GM19240 (cell line): ENCODE measurements at regions not wholly inside any gene's neighbourhood (a gene's known extent, or its start where the extent isn't known, plus 50 kb on each side); places are given as distances from the start of the nearest gene placed in this dataset.
"Not testable (repeated sequence)": the region's sequence is repeated elsewhere in the genome, so short reads cannot be mapped to it uniquely, and the experiment has no call there.

Source experiments
- DNase-seq: peaks from one replicate; pipeline ENCODE4 v3.0.0; 2011; ENCODE audit warnings: low spot score; ENCODE audit not compliant: insufficient read length

GRCh38 chr12:124706363-124706762 lies 139.0 kb upstream of the NCOR2 start:
- no peak for DNase-seq

DNA sequence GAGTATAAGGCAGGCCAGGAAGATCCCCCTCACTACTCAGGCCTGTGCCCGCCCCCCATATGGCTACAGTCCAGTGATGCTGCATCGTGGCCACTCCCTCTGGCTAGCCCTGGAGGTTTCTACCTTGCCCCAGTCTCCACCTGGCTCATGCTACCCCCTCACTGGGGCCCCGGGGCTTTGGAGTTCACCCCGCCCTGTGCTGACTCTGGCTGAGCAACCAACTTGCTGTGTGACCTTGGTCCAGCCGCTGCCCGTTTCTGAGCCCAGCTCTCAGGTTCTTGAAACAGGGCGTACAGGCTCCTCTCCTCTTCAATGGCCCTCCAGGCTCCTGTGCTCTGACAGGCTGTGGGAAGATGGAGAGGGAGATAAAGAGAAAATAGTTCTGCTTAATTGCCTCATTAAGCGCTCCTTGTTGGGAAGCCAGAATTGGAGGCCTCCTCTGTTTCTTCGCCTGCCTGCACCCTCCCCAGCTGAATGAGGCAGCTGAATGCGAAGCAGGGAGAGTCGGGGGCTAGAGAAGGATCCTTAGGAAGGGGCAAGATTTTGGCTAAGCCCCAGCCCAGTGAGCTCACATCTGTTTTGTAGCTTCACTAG lies 138.2 kb upstream of the NCOR2 start:
- DNase-seq: no peak

- no peak for DNase-seq
Measured at GRCh38 chr12:124704619-124705018, 137.2 kb upstream of the NCOR2 start.

DNA sequence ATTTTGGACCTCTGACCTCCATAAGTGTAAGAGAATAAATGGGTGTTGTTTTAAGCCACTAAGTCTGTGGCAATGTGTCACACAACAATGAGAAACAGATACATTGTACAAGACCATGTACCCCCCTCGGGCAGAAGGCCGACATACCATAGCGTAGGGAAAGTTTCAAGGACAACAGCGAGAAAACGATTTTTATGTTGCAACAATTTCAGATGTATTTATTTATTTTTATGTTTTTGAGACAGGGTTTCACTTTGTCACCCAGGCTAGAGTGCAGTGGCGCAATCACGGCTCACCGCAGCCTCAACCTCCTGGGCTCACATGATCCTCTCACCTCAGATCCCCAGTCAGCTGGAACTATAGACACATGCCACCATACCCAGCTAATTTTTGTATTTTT lies 136.4 kb upstream of the NCOR2 start:
- DNase-seq: no peak

- no peak for DNase-seq
Measured at GRCh38 chr12:124702736-124703135, 135.3 kb upstream of the NCOR2 start.

GRCh38 chr12:124700810-124701592 lies 133.6 kb upstream of the NCOR2 start:
- no peak for DNase-seq

GRCh38 chr12:124699909-124700308 lies 132.5 kb upstream of the NCOR2 start:
- no peak for DNase-seq

DNA sequence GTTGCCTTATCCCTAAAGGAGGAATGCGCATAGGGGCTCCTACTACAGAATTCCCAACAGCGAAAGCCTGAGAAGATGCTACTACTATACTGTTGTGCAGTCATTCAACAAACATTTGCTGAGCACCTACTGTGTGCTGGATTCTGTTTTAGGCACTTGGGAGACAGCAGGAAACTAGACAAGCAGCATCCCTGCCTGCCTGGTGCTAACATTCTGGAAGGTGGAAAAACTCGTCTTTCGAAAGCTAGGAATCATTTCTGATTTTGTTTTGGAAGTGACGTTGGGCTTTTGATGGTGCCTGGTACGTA lies 131.5 kb upstream of the NCOR2 start:
- DNase-seq: no peak

GRCh38 chr12:124698211-124698997 lies 131.0 kb upstream of the NCOR2 start:
- DNase-seq: no peak

DNA sequence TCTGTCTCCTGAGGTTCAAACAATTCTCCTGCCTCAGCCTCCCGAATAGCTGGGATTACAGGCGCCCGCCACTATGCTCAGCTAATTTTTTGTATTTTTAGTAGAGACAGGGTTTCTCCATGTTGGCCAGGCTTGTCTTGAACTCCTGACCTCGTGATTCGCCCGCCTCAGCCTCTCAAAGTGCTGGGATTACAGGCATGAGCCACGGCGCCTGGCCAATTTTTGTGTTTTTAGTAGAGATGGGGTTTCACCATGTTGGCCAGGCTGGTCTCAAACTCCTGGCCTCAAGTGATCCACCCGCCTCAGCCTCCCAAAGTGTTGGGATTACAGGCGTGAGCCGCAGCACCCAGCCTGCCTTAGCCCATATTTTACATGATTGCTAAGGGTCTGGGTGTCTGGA lies 130.3 kb upstream of the NCOR2 start:
- not testable (repeated sequence) for DNase-seq

DNA sequence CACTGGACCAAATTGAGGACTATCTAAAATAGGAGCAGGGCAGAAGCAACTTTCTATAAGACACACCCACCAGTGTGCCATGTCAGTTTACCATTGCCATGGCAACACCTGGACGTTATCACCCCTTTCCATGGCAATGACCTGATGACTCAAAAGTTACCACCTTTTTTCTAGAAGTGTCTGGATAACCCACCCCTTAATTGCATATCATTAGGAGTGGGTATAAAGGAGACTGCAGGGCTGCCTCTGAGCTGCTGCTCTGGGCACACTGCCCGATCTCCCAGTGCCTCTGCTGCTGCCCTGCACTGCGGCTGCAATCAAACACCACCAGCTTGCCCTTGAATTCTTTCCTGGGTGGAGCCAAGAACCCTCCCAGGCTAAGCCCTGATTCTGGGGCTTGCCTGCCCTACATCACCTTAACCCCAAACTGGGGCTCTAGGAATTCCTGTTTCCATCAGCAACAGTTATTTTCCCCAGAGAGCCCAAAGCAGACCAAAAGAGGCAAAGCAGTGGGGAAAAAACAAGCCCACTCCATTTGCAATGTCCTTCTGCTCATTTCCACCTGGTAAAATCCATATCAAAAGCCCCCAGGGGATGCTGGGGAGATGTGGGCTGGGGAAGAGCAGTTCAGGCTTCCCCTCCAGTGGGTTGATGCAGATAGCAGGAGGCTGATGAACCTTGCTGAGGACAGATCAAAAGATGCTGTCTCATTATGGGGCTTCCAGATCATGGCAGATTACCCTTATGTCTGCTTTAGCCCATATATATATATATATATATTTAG lies 129.5 kb upstream of the NCOR2 start:
- DNase-seq: no peak

DNA sequence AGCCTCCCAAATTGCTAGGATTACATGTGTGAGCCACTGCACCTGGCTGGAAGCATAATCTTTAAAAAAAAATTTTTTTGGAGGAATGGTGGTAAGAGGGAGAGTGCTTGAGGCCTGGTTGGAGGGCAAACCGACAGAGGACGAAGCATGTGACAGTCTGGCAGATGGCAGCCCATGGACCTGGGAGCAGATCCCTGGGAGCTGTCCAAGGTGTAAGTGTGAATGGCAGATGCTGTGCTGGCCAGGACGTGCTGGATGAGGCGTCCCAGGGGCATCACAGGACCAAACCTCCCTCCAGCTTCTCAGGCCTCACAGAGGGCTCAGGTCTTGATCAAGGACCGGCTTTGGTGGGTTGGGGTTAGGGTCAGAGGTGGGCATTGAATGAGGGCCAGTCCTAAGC lies 128.4 kb upstream of the NCOR2 start:
- no peak for DNase-seq

DNA sequence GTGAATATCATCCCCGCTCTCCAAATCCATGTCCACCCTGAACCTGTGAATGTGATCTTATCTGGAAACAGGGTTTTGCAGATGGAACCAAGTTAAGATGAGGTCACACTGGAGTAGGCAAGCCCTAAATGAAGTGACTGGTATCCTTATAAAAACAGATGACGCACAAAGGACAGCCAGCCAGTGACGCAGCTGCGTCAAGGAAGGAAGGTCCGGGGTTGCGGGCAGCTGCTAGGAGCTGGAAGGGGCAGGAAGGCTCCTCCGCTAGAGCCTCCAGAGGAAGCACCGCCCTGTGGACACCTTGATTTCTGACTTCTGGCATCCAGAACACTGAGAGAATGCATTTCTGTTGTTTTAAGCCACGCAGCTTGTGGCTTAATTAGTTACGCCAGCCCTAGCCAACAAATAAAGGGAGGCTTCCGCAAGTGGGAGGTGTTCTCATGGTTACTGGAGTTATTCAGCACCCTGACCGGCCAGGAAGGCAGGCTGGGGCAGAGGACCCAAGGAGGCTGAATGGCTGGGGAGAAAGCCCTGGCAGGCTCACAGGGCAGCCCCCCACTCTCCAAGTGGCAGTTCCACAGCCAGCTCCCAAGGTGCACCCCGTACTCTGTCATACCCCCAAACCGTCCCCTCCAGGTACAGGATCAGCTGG lies 127.6 kb upstream of the NCOR2 start:
- no peak for DNase-seq

DNA sequence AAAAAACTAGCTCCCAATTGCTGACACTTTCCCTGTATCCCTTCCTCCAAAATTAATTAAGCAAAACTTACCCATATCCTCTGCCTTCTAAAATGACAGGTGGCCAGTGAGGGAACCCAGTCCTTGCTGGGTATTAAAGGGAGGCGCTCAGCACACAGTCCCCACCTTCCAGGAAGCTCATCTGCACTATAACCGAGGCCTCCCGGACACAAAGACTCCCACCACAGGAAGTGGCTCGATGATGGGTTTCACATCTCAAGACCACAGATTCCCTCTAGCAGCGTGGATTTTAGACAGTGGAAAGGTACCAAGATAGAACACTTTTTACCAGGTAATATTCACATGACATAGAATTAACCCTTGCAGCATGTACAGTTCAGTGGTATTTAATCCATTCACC lies 126.8 kb upstream of the NCOR2 start:
- no peak for DNase-seq

DNA sequence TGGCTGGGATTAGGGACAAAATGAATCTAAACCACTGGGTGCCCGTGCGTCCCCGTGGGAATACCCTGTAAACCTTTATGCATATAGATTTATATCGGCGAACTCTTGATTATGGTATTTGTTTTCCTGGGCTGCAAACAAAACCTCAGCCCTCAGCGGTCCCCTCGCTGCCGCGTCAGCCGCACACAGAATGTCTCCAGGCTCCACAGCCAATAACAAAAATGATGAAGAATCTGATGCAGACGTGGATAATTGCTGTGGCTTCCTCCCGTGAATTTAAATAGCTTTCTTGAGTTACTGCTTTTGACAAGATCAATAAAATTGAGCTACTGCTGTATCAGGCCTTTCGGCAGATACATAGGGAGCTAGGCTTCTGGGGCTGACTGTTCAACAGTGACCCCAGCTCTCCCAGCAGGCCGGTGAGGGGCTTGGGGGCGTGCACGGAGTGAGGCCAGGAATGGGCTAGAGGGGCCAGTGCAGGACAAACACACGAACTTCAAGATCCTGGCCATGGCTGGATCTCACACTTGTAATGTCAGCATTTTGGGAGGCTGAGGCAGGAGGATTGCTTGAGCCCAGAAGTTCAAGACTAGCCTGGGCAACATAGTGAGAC lies 125.8 kb upstream of the NCOR2 start:
- no peak for DNase-seq

- no peak for DNase-seq
Measured at GRCh38 chr12:124692443-124692842, 125.0 kb upstream of the NCOR2 start.

DNA sequence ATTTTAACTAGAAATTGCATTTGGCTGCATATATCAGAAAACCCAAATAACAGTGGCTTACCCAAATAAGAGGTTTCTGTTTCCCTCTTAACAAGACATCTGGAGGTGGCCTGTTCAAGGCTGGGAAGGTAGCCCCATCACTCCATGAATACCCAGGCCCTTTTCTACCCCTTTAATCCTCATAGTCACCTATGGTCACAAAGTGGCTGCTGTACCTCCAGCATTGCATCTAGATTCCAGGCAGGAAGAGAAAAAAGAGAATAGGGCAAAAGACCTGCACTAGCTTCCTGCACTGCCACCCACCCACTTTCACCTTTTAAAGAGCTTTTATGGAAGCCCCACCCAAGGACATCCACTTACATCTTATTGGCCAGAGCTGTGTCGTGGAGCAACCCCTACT lies 124.0 kb upstream of the NCOR2 start:
- no peak for DNase-seq

GRCh38 chr12:124689631-124690030 lies 122.2 kb upstream of the NCOR2 start:
- DNase-seq: no peak

DNA sequence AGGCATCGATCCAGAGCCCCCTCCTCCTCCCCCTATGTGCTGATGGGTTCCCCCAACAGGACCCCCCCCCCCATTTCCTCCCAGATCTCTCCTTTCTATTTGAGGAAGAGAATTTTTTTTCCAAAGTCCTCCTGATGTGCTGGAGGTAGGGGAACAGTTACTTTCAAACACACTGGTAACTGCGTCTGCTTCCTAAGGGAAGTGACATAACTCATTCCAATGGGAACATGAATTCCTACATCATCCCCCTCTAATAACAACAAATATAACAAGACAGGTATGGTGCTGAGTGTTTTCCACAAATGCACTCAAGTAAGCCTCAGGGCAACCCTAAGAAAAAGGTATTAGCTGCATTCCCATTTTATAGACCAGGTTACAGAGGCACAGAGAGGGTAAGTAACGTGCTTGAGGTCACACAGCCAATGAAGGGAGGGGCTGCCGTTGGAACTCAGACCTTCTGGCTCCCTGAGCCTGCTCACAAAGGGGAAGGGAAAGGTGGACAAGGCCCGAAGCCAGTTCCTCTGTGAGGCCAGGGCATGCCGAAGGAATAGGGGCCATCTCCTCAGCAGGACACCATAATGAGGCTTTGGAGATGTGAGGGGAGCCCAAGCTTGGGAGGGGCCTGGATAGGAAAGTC lies 121.1 kb upstream of the NCOR2 start:
- no peak for DNase-seq

GRCh38 chr12:124687917-124688316 lies 120.5 kb upstream of the NCOR2 start:
- DNase-seq: no peak
